Stimulated activated CD4-positive, alpha-beta T cell treated with anti-CD3 and anti-CD28 coated beads, Interleukin-2, amount 100 ng/mL, for 24 hours (primary cell): ENCODE measurements at regions not wholly inside any gene's neighbourhood (a gene's known extent, or its start where the extent isn't known, plus 50 kb on each side); places are given as distances from the start of the nearest gene placed in this dataset.

Experiments
- DNase-seq, 2 donors: peaks; one replicate each; pipeline ENCODE4 v3.0.0-alpha.2; 2020

DNA sequence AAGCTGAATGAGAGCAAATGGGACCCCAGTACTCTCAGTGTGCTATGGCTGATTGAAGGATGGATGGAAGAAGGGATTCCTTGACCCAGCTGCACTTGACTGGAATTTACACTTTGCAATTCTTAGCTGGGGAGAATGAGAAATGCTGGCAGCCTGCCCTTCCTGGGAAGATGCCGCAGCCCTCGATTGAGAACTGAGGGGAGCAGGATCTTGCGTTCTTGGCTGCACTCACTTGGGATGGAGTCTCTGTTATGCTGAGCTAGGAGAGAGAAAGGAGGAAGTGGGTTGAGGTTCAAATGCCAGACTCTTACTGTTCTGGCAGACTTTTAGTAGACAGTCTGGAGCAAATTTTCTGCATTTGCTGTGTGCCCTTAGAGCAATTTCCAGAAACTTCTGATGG, 221.2 kb downstream of the FNDC1 start:
- no peak for DNase-seq

DNA sequence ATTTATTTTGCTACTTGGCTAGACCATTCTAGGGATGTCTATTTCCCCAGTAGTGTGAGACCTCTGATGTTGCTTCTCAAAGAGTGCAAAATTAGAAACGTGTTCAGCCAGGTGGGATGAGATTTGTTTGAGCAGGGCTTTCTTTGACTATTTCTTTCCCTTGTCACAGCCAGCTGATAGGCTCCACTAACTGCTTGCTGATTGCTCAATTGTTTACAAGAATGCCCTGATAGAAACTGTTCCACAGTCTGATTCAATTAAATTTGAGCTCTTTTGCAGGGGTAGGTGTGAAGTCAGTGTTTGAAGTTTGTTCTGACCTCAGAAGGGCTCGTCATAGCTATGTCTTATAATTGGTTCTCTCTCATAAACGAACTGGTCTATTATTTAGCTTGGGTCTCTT, 220.5 kb downstream of the FNDC1 start:
- DNase-seq = no peak

DNA sequence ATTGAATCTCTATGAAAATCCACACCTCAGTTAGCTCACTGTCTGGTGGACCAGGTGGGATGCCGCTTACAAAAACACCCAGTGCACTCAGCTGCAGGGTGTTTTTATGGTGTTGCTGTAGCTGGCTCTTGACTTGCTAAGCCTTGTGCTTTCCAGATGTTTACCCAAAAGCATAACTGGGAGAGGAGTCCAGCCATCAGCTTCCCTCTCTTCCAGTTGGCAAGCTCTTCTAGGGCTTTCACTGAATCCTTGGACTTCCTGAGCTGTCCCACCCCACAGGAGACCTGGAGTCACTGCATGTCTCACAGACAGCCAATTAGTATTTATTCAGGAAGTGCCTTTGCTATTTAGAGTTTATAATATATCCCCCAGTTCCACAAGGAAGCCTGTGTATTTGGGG, 210.9 kb downstream of the FNDC1 start:
- no peak for DNase-seq

DNA sequence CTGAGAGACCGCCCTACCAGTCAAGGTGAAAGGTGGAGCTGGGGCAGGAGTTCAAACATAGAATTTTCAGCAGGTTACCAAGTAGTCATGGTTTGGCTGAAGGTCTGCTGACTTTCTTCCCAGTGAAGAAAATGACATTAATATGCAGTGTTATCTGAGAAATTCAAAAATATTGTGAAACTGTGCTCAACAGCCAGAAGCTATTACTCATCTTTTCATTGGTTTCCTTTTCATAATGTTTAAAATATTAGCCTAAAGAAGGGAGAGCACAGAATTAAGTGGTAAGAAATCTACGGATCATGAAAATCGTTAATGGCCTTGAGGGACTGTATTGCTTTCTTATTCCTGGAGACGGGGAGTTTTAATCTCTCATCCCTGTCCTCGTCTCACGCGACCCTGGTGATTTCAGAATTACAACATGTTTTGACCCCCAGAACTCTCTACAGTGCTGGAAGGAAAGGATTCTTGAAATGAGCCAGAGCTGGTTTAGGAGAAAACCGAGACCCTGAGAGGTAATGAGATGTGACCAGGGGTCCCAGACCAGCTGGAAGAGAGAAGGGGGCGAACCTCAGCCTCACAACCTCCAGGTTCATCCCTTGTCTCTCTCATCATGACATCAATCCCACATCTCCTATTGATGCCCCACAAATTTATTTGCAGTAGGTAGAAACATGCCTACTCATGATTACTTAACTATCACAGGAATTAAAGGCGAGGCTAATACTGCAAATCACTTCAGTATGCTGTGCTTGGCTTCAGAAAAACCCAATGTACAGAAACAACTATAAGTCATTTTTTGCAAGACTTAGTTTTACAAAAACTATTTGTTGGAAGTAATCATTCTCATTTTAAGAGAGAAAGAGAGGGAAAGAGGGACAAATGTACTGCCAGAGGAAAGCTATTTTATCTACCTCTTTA, 209.5 kb downstream of the FNDC1 start:
- DNase-seq = no peak

DNA sequence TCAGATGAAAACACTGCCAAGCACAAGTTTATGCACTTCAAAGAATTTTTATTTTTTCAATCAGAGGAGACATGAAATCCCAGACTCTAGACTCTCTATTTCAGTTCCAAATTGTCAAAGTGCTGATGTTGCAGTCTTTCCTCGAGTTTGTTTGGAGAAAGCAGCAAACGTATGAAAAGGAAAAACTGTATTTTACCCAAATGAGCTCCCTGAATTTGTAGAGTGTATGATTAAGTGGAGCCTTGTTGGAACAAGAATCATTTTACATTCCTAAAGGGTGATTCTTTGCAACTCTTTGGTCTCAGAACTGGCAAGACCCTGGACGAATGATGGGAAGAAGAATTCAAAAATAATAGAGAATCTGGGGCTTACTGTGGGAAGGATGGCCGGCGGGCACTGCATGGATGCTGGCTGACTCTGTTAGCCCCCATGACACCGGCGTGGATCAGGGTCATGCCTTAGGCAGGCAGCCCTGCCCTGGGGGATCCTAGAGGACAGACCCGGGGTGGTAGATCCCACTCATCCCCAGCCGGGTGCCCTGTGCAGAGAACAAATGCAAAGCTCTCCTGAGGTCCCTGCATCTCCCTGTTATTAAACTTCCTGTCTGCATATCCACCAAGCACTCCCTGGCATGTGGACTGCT, 207.4 kb downstream of the FNDC1 start:
- no peak for DNase-seq

DNA sequence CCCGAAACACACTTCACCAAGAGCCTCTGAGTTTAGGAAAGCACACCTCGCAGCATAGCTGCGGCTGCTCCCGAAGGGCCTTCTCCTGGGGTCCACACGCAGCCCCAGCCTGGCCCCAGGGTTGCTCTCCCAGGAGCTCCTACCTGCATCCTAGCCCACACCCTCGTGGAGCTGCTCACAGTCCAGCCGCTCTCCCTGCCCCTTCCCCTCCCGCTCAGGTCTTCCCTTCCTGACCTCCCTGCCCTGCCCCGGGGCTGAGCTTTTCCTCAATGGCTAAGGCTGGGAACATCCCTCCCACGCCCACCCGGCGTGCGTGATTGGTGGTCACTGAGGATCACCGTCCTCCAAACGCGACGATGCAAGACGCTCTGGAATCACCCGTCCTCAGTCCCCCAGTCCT, 205.8 kb downstream of the FNDC1 start:
- no peak for DNase-seq

DNA sequence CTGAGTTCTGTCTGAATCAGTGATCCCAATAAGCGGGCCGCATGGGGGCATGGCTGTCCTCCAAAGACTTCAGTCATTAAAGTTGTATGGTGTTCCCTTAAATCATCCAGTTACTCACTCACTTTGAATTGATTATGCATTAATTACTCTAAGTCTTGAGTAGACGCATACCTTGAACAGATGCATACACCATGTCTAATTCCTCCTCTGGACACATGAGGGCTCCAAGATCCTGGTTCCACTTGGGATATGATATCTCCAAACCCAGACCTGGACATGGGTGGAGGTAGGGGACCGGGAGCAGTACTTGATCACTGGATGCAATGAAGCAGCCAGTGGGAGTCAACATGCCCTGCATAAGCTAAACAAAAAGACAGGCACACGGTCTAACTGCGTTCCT, 204.5 kb downstream of the FNDC1 start:
- DNase-seq = no peak

DNA sequence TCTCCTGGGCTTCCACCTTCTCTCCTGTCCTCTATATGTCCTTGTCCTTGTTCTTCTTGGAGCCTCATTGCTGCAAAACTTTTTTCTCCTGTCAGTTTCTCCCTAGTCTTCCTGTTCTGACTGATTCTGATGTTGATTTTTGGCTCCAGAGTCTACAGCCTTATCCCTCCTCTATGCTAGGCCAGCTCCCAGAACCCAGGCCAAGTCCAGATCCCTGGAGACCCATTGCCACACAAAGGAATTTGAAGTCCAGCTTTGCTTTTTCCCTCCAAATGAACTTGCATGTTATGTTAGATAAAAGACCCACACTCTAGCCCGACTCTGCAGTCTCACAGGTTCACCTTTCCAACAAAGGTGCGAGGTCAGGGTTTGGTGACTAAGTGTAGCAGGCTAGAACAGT, 203.1 kb downstream of the FNDC1 start:
- DNase-seq = no peak

DNA sequence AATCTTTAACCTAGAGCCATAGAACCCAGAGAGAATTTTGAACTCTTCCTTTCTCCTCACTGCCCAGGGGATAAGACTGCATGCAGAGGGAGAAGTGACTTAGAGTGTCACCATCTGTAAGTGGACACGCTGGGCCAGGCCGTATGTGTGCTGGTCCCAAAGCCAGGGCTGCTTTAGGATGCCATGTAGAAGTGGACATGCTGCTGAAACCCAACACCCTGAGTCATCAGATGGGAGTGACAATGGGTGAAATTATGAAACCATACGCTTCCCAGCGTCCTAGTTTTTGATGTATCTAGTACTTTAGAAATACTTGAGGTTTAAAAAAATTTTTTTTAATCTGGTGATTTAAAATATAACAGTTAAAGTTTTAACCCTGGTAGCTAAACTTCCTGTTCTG, 191.1 kb downstream of the FNDC1 start:
- no peak for DNase-seq

DNA sequence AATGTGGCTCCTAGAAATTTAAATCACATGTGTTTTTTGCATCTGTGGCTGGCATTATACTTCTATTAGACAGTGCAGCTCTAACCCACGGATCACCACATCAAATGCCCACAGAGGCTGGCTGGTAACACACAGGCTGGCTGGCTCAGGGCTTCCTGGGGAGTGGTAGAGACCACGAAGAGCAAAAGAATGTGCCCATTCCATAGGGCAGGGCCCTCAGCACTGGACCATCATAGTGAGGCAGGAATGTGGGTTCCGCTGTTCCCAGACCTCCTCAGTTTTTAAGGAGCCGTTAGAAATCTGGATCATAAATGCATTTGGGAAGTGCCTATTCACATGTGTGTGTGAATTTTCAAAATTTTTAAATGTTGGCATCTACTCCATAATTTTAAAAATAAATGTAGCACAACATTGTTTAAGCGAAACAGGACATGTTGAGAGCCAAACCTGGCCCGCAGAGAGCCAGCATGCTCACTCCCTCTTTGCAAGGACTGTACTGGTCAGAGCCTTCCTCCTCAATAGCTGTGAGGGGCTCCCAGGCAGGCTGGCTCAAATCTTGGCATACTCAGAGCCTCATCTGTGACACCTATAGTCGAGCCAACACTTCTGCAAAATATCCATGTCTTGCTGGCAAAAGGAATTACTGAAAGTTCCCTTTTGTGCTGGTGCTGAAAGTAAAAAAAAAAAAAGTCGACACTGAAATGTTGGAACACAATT, 190.5 kb downstream of the FNDC1 start:
- DNase-seq = no peak

DNA sequence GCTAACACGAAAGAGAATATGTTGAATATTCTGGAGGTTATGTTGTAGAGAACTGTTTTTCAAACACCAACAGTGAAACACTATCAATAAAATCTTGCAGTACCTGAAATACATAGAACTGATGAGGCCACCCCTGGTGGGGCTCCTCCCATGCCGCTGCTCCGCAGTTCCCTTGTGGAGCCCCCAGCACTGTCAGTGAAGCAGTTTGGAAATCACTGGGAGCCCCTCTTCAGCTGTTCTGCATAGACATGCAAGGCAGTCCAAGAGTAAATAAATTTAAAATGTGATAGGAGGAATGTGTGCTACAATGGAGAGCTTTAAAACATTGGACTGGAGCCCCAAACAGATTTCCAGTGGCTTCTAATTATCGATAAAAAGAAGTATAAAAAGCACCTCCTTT, 189.4 kb downstream of the FNDC1 start:
- DNase-seq = no peak

DNA sequence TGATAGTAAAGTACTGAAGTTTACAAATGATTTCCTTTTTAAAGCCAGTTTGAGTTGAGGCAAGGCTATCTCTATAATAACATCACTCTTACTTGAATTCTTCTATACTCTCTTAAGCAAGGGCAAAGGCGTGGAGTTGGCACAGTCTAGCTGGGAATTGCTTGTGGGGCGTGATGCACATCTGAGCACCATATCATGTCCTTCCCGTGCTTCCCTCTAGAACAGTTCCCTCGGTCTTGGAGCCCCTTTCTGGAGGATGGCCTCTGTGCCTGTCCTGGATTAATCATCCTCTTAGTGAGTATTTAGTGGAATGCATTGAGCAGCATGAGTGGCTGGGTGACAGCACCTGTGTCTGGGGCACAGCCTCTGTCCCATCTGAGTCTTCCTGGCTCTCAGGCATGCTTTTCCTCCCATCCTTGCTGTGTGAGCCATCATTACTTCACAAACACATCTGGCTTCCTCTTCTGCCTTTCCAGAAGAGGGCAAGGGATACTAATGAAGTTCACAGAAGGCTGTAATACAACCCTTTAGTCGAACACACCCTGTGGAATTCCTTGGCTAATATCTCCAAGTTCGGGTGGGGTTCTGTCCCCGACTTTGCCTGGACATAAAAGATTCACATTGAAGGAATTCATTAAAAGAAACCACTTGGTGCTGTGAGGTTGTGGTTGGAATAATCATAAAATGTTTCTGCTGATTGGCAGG, 188.2 kb downstream of the FNDC1 start:
- no peak for DNase-seq

DNA sequence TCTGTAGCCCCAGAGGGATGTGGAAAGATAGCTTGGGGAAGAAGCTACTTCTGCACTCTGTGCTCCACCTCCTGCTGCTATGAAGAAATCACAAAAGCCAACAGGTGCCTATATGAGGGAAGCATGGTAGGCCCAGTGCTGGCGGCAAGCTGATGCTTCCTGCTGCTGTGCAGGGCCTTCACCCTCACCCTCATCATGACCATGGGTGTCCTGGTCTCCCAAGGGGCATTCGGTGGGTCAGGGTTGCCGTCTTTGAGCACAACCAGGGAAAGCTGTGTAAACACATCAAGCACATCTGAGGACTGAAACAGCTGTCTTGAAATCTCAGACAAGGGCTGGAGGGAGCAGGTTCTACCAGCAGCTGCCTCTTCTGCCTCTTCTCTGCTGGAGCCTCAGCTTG, 184.0 kb downstream of the FNDC1 start:
- no peak for DNase-seq

DNA sequence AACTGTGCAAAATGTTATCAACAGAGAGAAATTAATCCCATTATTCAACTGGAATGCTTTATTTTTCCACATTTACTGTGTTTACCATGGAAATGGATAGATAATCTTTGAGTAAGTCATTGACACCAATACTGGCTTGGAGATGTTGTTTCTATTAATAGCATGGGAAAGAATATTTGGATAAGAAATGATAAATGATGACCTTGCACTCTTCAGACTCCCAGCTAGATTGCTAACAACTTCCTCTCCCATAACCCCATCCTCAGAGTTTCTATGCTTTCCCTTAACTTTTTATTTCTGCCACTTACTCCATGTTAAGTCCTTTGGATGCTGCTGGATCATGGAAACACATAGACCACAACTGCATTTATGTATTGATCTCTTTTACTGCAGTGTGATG, 182.5 kb downstream of the FNDC1 start:
- no peak for DNase-seq

DNA sequence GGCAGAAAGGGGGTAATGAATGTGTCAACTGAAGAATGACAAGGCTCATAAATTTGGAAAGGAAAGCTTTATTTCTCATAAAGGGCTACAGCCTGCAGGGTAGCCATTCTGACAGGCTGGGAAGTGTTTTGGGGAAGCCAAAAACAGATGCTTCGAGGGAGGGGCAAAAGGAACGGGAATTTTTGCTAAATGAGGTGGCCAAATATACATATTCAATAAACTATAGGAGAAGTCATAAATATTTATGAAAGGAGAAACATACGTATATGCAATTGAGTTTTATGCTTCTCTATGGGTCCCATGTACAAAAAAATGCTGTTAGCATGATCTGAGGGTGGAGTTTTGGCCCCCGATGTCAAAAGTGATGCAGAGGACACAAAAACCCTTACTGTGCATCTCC, 180.7 kb downstream of the FNDC1 start:
- DNase-seq = no peak

DNA sequence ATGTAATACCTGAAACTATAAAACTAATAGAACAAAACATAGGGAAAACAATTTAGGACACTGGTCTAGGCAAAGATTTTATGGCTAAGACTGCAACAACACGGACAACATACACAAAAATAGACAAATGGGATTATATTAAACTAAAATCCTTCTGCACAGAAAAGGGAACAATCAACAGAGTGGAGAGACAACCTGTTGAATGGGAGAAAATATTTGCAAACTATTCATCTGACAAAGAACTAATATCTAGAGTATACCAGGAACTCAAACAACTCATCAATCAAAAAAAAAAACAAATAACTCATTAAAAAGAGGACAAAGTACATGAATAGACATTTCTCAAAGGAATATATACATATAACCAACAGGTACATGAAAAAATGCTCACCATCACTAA, 174.5 kb downstream of the FNDC1 start:
- no peak for DNase-seq

DNA sequence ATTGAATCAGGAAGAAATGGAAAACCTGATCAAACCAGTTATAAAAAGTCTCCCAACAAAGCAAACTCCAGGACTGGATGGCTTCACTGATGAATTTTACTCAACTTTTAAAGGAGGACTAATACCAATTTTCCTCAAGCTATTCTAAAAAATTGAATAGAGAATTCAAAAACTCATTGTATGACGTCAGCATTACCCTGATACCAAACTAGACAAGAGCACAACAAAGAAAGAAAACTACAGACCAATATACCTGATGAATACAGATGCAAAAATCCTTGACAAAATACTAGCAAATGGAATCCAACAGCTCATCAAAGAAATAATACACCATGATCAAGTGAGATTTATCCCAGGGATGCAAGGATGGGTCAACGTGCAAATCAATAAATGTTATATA, 172.9 kb downstream of the FNDC1 start:
- DNase-seq = no peak

DNA sequence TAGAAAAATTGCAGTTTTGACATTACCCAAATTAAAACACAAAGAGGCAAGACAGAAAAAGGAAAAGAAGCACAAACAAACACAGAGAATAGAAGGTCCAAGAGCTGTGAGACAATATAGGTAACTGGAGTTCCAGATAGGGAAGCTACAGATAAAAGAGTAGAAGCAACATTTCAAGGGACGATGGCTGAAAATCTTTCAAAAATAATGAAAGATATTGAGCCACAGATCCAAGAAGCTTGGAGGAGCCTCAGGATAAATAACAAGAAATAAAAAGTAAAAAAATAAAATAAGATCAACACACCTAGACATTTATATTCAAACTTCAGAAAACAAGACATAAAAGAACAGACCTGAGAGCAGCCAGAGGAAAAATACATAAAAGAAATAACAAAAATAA, 164.9 kb downstream of the FNDC1 start:
- DNase-seq = no peak

DNA sequence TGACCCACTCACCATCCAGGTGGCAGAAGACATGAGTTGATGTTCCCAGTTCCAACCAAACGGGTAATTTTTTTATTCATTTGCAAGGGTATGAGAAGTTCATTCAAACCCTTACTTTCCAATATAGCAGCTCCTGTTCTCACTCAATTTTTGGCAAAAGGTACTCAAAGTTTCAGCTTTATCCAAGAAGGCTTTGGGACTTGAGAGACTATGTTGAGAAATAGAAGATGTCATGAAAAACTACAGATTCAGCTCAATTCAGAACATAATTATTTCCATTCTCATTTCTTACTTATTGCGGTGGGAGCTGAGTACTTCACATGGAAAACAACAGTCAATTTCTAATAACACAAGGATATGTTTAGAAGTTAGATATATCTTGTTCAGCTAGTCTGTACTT, 162.3 kb downstream of the FNDC1 start:
- no peak for DNase-seq

DNA sequence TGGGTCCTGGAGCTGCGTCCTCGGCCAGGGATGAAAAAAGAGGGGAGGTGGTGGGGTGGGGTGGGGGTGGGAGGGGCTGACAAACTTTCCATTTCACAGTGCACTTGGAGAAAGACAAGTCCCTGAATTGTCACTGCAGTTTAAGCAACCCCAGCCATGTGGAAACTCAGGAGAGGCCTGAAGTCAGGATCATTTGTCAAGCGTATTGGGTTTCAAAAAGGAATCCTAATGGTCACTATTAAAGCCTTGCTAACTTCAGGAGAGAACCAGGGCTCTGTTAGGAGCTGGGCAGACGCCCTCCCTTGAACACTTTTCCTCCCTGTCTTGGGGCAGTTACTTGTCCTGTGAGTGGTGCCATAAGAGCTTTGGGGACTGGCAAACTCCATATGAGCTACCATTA, 159.9 kb downstream of the FNDC1 start:
- DNase-seq = no peak

DNA sequence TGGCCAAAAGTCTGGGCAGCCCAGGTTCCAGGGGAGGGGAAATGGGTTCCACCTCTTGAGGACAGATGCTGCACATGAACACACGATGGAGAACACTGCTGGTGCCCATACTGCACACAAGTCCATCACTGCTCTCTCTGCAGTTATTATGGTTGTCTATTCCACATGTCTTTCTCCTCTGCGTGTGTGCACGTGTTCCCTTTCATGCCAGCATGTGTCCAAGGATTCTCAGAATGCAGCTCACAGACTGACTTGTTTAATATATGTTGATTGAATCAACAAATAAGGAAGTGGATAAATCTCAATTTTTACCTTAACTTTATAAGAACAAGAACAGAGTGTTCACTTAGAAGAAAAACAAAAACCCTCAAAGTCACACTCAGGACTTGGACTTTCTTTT, 158.9 kb downstream of the FNDC1 start:
- no peak for DNase-seq

DNA sequence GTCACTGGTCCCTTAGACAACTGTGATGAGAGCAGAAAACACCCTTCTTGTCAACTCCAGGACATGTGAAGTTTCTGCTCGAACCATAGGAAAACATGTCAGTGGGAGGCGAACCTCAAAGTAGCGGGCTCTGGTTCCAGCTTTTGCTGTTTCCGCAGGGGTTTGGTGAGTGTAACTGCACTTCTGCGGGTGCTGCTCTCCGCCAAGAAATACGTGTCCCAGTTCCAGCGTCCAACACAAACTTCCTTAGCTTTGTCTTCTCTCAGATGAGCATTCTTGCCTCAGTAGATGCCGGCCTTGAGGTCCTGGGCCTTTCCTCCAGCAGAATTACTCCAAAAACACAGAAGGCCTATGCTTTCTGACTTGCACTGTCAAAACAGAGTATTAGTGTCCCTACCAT, 156.3 kb downstream of the FNDC1 start:
- no peak for DNase-seq

DNA sequence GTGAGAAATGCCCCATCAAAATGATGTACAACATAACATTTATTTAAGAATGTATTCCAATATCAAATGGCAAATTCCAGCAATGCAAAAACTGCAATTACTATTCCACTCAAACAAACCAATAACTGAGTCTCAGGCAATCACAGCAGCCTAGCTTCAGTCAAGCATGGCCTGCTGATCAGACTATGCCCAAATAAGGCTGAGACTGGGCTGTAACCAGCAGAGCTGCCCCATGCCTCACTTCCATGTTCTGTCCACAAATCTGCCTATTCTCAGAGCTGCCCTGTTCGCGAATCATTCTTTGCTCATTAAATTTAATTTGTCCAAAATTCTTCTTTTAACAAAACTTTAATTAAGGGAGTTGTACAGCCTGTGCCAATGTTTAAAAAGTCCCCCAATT, 155.4 kb downstream of the FNDC1 start:
- no peak for DNase-seq
